GM21576 (cell line): ENCODE measurements at regions not wholly inside any gene's neighbourhood (a gene's known extent, or its start where the extent isn't known, plus 50 kb on each side); places are given as distances from the start of the nearest gene placed in this dataset.

Experiments used
- ATAC-seq: cut with Tn5 transposase; IDR thresholded peaks from one replicate; pipeline ENCODE4 v1.9.1; 2021; ENCODE audit warnings: mild to moderate bottlenecking, moderate library complexity; ENCODE audit not compliant: unreplicated experiment

DNA sequence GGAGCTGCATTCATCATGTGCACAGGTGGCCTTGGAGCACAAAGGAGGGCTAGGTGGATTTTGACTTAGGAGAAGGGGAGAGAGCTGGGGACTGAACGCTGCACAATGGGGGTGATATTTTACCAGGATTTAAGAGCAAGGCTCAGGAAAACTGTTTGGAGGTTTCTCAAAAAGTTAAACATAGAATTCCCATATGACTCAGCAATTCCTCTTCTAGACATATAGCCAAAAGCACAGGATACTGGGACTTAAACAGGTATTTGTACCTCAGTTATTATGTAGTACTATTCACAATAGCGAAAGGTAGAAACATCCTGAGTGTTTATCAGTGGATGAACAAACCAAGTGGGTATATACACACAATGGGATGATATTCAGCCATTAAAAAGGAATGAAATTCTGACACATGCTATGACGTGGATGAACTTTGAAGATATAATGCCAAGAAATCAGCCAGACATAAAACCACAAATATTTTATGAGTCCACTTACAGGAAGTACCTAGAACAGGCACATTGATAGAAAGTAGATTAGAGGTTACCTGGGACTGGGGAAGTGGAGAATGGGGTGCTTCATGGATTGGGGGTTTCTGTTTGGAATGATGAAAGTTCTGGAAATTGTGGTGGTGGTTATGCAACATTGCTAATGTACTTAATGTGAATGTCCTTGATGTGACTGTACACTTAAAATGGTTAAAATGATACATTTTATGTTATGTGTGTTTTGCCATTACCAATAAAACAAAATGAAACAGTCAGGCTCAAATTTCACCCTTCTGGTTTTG is 216.9 kb downstream of the HAUS1 start:
- no peak for ATAC-seq

DNA sequence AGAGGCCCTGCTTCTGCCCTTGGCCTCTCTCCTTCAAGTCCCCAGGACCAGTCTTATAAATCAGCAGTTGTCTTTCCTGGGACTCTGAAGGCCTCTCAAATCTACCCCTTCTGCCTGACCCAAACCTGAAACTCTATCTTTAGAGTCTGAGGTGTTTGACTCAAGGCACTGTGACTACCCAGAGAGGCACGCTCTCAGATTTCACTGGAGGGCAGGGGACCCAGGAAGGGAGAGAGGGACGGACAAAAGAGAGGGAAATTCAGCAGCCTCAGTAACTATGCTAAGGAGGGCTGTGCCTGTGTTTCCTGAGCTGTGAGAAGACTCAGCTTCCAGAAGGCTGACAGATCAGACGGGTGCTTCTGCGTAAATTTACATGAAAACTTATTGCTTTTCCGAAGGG is 217.8 kb downstream of the HAUS1 start:
- no peak for ATAC-seq

DNA sequence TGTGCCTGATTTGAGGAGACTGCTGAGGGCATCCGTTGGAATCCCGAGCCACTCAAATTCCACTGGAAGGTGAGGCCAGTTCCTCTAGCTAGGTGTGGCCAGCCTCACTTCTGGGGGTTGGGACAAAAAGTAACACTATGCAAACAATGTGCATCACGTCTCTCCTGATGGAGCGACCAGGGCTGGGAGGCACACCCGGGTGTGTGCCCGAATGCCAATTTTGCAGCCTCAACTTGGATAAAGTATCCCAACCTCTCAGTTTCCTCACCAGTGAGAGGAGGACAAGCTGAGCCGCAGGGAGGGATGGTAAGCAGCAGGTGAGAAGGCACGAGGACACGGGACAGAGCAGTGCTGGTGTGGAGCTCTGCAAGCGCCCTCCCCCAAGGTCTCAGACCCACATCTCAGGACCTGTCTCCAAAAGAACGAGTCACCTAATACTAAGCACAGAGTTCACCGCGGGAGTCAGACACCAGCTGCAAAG is 218.3 kb downstream of the HAUS1 start:
- ATAC-seq: no peak

DNA sequence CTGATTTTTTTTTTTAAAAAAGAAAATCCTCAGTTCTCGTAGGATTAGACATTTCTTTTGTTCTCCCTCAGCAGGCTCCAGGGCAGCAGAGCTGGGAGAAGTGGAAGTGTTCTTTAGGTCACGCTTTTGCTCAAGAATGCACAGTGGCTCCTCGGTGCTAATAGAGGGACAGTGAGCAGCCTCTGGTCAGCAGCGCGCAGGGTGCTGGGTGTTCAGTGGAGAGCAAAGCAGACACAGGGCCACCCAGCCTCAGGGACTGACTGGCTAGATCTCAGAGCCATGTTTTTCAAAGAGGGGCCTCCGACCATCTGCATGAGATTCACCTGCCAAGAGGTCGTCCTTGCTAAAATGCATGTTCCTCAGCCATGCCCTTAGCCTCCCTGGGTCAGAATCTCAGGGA is 218.8 kb downstream of the HAUS1 start:
- no peak for ATAC-seq

- no peak for ATAC-seq
Observed at GRCh38 chr18:46324087-46324955, 220.1 kb downstream of the HAUS1 start.

GRCh38 chr18:46325895-46326294 is 221.7 kb downstream of the HAUS1 start:
- ATAC-seq: no peak

DNA sequence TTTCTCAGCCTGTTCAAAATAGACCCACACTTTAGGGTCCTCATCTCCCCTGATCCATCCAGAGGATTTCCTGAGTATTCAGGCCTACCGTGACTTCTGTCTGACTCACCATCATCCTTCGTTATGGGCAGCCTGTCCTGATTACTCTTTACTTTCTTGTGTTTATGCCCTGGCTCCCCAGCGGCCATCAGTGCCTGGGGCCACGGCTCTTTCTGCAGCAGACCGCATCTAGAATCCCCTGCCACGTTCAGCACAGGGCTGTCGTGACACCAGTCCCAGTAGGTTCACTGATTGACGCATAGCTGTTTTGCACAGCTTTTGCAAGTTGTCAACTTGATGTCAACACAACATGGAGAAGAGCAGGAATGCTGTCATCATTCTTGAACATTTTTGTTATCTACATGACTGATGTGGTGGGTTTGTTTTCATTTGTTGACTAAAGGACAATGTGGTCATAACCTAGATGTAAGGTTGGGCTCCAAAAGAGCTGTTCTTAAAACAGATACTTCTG is 225.6 kb downstream of the HAUS1 start:
- ATAC-seq: no peak

DNA sequence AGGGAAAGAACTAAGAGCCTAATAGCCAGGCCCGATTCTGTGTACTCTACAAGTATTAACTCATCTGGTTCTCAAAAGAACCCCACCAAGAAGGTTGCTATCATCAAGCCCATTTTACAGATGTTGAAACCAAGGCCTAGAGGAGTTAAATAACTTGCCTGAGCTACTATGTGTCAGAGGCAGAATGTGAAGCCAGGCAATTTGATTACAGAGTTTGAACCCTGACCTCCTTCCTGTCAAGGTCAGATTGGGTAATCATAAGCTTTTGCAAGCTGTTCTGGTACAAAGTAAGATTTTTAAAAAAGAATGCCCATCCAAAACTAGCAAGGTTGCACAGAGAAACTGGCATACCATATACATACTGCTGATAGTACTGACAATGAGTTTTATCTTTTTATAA is 227.1 kb downstream of the HAUS1 start:
- no peak for ATAC-seq

DNA sequence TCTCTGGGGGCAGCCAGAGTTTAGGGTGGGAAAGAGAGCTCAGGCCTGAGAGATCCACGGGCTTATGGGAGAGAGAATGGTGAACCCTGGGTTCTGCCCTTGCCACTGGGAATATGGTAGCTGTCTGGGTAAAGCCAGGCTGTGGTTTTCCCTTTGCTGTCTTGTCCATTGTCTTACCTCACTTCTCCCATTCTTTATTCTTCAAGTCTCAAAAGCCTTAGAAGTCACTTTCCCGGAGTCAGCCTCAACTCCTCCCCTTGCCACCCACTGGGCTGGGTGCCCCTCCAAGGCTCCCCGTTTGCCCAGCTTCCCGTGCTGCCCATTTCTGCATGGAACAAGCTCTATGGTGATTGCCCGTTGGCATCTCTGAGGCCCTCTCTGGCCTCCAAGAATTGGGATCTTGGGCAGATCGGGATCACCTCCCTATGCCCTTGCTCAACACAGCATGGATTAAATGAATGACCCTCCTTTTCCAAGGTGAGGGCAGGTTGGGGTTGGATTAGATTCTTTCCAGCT is 228.2 kb downstream of the HAUS1 start:
- no peak for ATAC-seq

DNA sequence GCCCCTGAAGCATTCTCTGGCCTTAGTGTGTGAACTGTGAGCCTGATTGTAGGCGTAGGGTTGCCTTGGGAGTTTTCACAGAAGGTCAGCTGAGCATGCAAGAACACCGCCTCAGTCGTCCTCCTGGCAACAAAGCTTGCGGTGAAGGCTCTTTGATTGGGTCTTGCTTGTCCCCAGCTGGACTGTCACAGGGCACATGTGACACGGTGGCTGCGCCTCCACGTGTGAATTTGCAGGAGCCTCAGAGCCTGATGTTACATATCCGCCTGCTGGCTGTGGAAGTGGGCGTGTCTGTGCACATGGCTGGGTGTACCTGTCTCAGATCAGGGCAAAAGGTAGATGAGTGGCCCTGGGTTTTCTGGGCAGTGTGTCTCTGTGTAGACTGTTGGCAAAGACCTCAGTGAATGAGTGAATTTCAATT is 228.7 kb downstream of the HAUS1 start:
- ATAC-seq: no peak

GRCh38 chr18:46333431-46334135 is 229.4 kb downstream of the HAUS1 start:
- no peak for ATAC-seq

DNA sequence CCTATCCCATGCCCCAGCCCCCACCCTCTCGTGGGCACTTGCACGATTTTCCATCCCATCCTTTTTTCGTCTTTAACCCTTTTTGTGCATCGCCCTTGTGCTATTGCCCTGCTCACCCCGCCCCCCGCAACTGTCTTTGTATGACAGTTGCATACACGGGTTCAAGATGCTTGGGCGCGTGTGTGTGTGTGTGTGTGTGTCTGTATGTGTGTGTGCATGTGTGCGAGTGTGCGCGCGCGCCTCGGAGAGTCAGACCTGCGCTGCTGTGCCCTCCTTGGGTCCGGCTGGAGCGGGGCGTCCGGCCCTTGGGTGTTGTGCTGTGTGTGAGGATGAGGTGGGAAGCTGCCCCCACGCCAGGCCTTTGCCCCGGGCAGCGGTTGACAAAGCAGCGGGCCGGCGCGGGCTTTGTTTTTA is 230.7 kb downstream of the HAUS1 start:
- ATAC-seq: no peak

GRCh38 chr18:46335534-46336101 is 231.4 kb downstream of the HAUS1 start:
- no peak for ATAC-seq

- ATAC-seq: no peak
Observed at GRCh38 chr18:46336278-46337111, 232.3 kb downstream of the HAUS1 start.

DNA sequence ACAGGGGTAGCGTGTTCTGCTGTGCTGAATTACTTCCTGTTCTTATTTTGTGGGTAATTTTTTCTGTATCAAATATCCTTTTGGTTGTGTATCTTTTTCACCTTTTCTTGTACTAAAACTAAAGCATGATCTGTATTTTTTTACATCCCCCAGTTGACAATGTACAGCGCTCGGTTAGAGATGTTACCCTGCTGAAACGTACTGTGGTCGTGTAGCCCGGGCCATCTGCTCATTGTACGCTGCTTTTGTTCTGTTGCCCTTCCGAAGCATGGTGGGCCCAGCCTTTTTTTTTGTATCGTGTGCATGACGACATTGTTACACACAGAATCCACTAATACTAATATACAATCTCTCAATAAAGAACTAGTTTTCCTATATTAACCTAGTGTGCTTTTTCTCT is 233.1 kb downstream of the HAUS1 start:
- no peak for ATAC-seq

GRCh38 chr18:46338205-46338604 is 234.0 kb downstream of the HAUS1 start:
- ATAC-seq: no peak

DNA sequence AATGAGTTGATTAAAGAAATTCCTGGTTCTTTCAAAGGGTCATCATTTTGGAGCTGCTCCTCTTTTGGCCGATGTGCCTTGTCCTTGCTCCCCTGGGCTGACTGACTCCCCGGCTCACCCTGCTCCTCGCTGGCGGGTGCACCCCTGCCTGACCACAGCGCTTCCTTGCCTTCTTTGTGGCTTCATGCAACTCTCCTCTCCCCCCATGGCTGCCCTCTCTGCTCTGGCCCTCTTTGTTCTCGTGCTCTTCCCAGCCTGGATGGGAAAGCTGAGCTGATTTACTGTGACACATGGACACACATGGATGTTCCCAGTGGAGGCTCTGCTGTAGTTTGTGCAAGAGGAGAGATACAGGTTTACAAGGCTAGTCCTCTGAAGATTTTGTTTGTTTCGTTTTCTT is 234.6 kb downstream of the HAUS1 start:
- no peak for ATAC-seq

DNA sequence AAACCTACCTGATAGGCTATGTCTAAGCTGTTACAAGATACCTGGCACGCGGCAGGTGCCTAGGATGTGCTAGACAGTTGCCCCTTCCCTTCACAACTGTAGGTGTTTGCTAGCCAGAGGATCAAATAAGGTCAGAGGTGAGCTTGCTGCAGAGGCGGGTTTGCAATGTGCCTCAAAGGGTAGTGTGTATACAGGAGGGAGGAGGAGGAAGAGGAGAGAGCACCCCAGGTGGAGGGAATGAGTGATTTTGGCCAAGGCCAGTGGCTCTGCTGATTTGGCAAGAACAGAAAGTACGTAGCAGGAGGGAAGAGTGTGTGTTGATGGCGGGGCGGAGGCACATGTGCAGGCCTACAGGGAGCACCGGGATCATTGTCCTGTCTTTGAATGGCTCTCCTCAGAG is 236.5 kb downstream of the HAUS1 start:
- no peak for ATAC-seq

- ATAC-seq: no peak
Observed at GRCh38 chr18:46341986-46342525, 237.9 kb downstream of the HAUS1 start.
